DMS53 treated with DMSO at 0.1 percent for 48 hours (cell line): ENCODE measurements at regions not wholly inside any gene's neighbourhood (a gene's known extent, or its start where the extent isn't known, plus 50 kb on each side); places are given as distances from the start of the nearest gene placed in this dataset.

Source experiments
- DNase-seq: peaks from one replicate; lab custom pipeline; 2025; ENCODE audit not compliant: unreplicated experiment; lab: John Stamatoyannopoulos, UW

- no peak for DNase-seq
These were observed 598.4 kb upstream of the MARCKS start for GRCh38 chr6:113258771-113259170.

GRCh38 chr6:113271437-113271836 lies 585.7 kb upstream of the MARCKS start:
- DNase-seq, result no peak

GRCh38 chr6:113276601-113277000 lies 580.5 kb upstream of the MARCKS start:
- DNase-seq, result no peak

GRCh38 chr6:113277111-113277510 lies 580.0 kb upstream of the MARCKS start:
- no peak for DNase-seq

- no peak for DNase-seq
These were observed 576.1 kb upstream of the MARCKS start for GRCh38 chr6:113281014-113281413.

- DNase-seq, result no peak
These were observed 575.7 kb upstream of the MARCKS start for GRCh38 chr6:113281431-113281830.

- no peak for DNase-seq
These were observed 569.7 kb upstream of the MARCKS start for GRCh38 chr6:113287396-113287795.

GRCh38 chr6:113288409-113288808 lies 568.7 kb upstream of the MARCKS start:
- DNase-seq, result no peak

GRCh38 chr6:113289166-113289565 lies 568.0 kb upstream of the MARCKS start:
- no peak for DNase-seq

- DNase-seq, result no peak
These were observed 566.5 kb upstream of the MARCKS start for GRCh38 chr6:113290684-113291083.

GRCh38 chr6:113291751-113292445 lies 565.2 kb upstream of the MARCKS start:
- no peak for DNase-seq

GRCh38 chr6:113292646-113293422 lies 564.3 kb upstream of the MARCKS start:
- DNase-seq, result no peak

- no peak for DNase-seq
These were observed 563.8 kb upstream of the MARCKS start for GRCh38 chr6:113293423-113293740.

GRCh38 chr6:113299531-113299930 lies 557.6 kb upstream of the MARCKS start:
- DNase-seq, result no peak

GRCh38 chr6:113301651-113302050 lies 555.5 kb upstream of the MARCKS start:
- no peak for DNase-seq

- DNase-seq, result no peak
These were observed 553.0 kb upstream of the MARCKS start for GRCh38 chr6:113304116-113304515.

GRCh38 chr6:113306552-113307145 lies 550.5 kb upstream of the MARCKS start:
- DNase-seq, result peak; percentile 50

- no peak for DNase-seq
These were observed 548.9 kb upstream of the MARCKS start for GRCh38 chr6:113308266-113308665.

- no peak for DNase-seq
These were observed 543.3 kb upstream of the MARCKS start for GRCh38 chr6:113313841-113314240.

- DNase-seq, result no peak
These were observed 542.0 kb upstream of the MARCKS start for GRCh38 chr6:113315165-113315564.

GRCh38 chr6:113315879-113316278 lies 541.3 kb upstream of the MARCKS start:
- DNase-seq, result no peak

GRCh38 chr6:113317442-113317841 lies 539.7 kb upstream of the MARCKS start:
- no peak for DNase-seq
